WTC11 (cell line): ENCODE measurements at regions not wholly inside any gene's neighbourhood (a gene's known extent, or its start where the extent isn't known, plus 50 kb on each side); places are given as distances from the start of the nearest gene placed in this dataset.
"Not testable (repeated sequence)": the region's sequence is repeated elsewhere in the genome, so short reads cannot be mapped to it uniquely, and the experiment has no call there.

ENCODE experiments used
- ATAC-seq: fragments of 200-7000 bp; cut with Tn5 transposase; 2 replicates; pipeline ENCODE4 v1.10.0; 2021; ENCODE audit warnings: mild to moderate bottlenecking, moderate library complexity
- CTCF ChIA-PET: fragments of 300-600 bp; sonication (Branson Sonifier 250); formaldehyde crosslinking; loops from one replicate; lab custom pipeline; 2021; ENCODE audit warnings: antibody characterized with exemption; lab: Charles Lee
- POLR2A ChIA-PET: fragments of 350-600 bp; sonication (Branson Sonifier 250); formaldehyde crosslinking; loops from one replicate; lab custom pipeline; 2021; ENCODE audit warnings: antibody characterized with exemption; lab: Charles Lee
- DNase-seq: peaks from one replicate; pipeline ENCODE4 v3.0.0; 2021; ENCODE audit warnings: low spot score
- H3K27ac Mint-ChIP-seq: 2 replicates; pipeline ENCODE4 v1.8.0; 2021; ENCODE audit warnings: mixed read lengths
- H3K27me3 Mint-ChIP-seq: 2 replicates; pipeline ENCODE4 v1.8.0; 2021; ENCODE audit warnings: low read depth, mild to moderate bottlenecking, moderate library complexity, mixed read lengths
- H3K36me3 Mint-ChIP-seq: 2 replicates; pipeline ENCODE4 v1.8.0; 2021; ENCODE audit warnings: mixed read lengths
- H3K4me1 Mint-ChIP-seq: 2 replicates; pipeline ENCODE4 v1.8.0; 2022; ENCODE audit warnings: mixed read lengths
- H3K4me3 Mint-ChIP-seq: 2 replicates; pipeline ENCODE4 v1.8.0; 2021; ENCODE audit warnings: mild to moderate bottlenecking, moderate library complexity, mixed read lengths
- H3K9me3 Mint-ChIP-seq: 2 replicates; pipeline ENCODE4 v1.8.0; 2021; ENCODE audit warnings: mixed read lengths
- ELF4 ChIP-seq: sonication (generic); formaldehyde crosslinking; IDR thresholded peaks from 2 replicates; pipeline ENCODE4 v1.8.1; 2022; ENCODE audit warnings: low read depth, mild to moderate bottlenecking, moderate library complexity, missing genetic modification reagents
- FOXP1 ChIP-seq: sonication (generic); formaldehyde crosslinking; IDR thresholded peaks from 2 replicates; pipeline ENCODE4 v1.8.0; 2022; ENCODE audit warnings: missing genetic modification reagents, mild to moderate bottlenecking, moderate library complexity, borderline replicate concordance
- MXD4 ChIP-seq: fragments of 250-450 bp; sonication (Bioruptor Pico); IDR thresholded peaks from 2 replicates; pipeline ENCODE4 v1.8.0; 2021; ENCODE audit warnings: mild to moderate bottlenecking, moderate library complexity, borderline replicate concordance
- NFE2L1 ChIP-seq: sonication (generic); formaldehyde crosslinking; IDR thresholded peaks from 2 replicates; pipeline ENCODE4 v1.8.1; 2023; ENCODE audit warnings: missing genetic modification reagents
- NFYB ChIP-seq: sonication (generic); formaldehyde crosslinking; conservative IDR thresholded peaks from 2 replicates; pipeline ENCODE4 v1.8.0; 2022; ENCODE audit warnings: low read depth, missing genetic modification reagents
- OVOL2 ChIP-seq: fragments of 250-450 bp; sonication (Bioruptor Pico); IDR thresholded peaks from 2 replicates; pipeline ENCODE4 v1.9.0; 2021; ENCODE audit warnings: mild to moderate bottlenecking, borderline replicate concordance
- RORB ChIP-seq: fragments of 250-450 bp; sonication (Bioruptor Pico); IDR thresholded peaks from 2 replicates; pipeline ENCODE4 v1.9.0; 2021; ENCODE audit warnings: mild to moderate bottlenecking
- SMAD4 ChIP-seq: sonication (generic); formaldehyde crosslinking; IDR thresholded peaks from 2 replicates; pipeline ENCODE4 v1.8.0; 2022; ENCODE audit warnings: mild to moderate bottlenecking, missing genetic modification reagents
- ZNF263 ChIP-seq: sonication (generic); formaldehyde crosslinking; IDR thresholded peaks from 2 replicates; pipeline ENCODE4 v1.8.1; 2022; ENCODE audit warnings: low read depth, mild to moderate bottlenecking, moderate library complexity, missing genetic modification reagents
- ZNF317 ChIP-seq: sonication (generic); formaldehyde crosslinking; IDR thresholded peaks from 2 replicates; pipeline ENCODE4 v1.8.1; 2023; ENCODE audit warnings: low read depth, mild to moderate bottlenecking, moderate library complexity, missing genetic modification reagents, borderline replicate concordance
- ZNF416 ChIP-seq: fragments of 250-450 bp; sonication (Bioruptor Pico); IDR thresholded peaks from 2 replicates; pipeline ENCODE4 v1.9.0; 2021; ENCODE audit warnings: mild to moderate bottlenecking, inconsistent platforms
- ZNF671 ChIP-seq: fragments of 250-450 bp; sonication (Bioruptor Pico); IDR thresholded peaks from 2 replicates; pipeline ENCODE4 v1.8.0; 2021; ENCODE audit warnings: mild to moderate bottlenecking
- TF ChIP-seq, protein P1 (sequence below): sonication (generic); formaldehyde crosslinking; IDR thresholded peaks from 2 replicates; pipeline ENCODE4 v1.8.1; 2023; ENCODE audit warnings: mild to moderate bottlenecking, missing genetic modification reagents
- TF ChIP-seq, protein P2 (sequence below): fragments of 200-600 bp; IDR thresholded peaks from 2 replicates; pipeline ENCODE4 v1.8.0; 2022; ENCODE audit warnings: antibody characterized with exemption
- TF ChIP-seq, protein P3 (sequence below): sonication (generic); formaldehyde crosslinking; IDR thresholded peaks from 2 replicates; pipeline ENCODE4 v1.8.1; 2023; ENCODE audit warnings: mild to moderate bottlenecking, missing genetic modification reagents, moderate library complexity
- TF ChIP-seq, protein P4 (sequence below): sonication (generic); formaldehyde crosslinking; conservative IDR thresholded peaks from 2 replicates; pipeline ENCODE4 v1.8.1; 2022; ENCODE audit warnings: mild to moderate bottlenecking, missing genetic modification reagents

DNA sequence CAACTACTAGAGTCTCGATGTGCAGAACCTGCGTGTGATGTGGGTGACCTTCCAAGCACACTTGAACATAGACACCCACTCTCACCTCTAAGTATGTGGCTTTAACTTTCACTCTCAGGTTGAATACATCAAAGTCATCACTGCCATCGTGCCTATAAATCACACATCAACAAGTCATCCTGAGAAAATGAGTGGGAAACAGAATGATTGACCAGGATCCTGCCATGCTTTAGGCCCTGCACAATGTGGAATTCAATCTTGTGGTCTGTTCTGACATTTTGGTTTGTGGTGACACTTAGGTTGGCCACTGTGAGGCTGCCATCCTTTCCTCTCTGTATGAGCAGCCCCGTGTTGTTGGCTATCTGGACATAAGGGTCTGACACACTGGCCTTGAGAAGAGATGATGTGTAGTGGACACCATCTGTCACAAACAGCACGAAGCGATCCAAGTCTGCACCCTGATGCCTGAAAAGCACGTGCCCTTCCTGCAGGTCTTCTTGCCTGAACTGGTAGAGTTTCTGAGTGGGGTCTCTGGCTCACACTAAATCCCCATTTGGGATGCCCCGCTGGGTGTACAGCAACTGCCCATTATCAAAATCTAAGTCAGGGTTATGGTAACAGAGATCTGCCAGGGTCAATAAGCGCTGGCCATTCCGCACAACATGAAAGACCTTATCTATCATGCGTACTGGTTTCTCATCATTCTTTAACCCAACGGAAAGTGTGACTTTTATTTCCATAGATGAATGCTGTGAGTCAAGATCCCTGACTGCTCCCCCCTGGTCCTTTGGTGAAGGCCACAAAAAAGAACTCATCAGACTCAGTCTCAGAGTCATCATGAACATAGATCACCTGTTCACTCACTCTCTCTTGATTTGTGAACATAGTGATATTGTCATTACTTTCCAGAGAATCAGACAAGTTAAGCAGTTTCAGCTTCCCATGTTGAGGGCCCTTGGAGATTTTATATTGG is 116.6 kb downstream of the ESM1 start:
- POLR2A ChIA-PET, result no interaction called here
- CTCF ChIA-PET, result interaction anchor here (3.4 kb wide), 1 partner anchor 352 kb away, joined by 52 read pairs; the partner anchor contains the start of gene SNX18
- H3K4me3 Mint-ChIP-seq, result no peak overlapping the region
- no peak for TF ChIP-seq SMAD4
- no peak for TF ChIP-seq ZNF416 (CRISPR knock-in tag)
- TF ChIP-seq, protein P1, sequence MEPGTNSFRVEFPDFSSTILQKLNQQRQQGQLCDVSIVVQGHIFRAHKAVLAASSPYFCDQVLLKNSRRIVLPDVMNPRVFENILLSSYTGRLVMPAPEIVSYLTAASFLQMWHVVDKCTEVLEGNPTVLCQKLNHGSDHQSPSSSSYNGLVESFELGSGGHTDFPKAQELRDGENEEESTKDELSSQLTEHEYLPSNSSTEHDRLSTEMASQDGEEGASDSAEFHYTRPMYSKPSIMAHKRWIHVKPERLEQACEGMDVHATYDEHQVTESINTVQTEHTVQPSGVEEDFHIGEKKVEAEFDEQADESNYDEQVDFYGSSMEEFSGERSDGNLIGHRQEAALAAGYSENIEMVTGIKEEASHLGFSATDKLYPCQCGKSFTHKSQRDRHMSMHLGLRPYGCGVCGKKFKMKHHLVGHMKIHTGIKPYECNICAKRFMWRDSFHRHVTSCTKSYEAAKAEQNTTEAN (CRISPR knock-in tag), result no peak
- TF ChIP-seq, protein P2, sequence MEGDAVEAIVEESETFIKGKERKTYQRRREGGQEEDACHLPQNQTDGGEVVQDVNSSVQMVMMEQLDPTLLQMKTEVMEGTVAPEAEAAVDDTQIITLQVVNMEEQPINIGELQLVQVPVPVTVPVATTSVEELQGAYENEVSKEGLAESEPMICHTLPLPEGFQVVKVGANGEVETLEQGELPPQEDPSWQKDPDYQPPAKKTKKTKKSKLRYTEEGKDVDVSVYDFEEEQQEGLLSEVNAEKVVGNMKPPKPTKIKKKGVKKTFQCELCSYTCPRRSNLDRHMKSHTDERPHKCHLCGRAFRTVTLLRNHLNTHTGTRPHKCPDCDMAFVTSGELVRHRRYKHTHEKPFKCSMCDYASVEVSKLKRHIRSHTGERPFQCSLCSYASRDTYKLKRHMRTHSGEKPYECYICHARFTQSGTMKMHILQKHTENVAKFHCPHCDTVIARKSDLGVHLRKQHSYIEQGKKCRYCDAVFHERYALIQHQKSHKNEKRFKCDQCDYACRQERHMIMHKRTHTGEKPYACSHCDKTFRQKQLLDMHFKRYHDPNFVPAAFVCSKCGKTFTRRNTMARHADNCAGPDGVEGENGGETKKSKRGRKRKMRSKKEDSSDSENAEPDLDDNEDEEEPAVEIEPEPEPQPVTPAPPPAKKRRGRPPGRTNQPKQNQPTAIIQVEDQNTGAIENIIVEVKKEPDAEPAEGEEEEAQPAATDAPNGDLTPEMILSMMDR, result no peak
- no peak for TF ChIP-seq ELF4
- TF ChIP-seq FOXP1 (CRISPR knock-in tag), result no peak
- TF ChIP-seq ZNF263 (CRISPR knock-in tag), result no peak
- TF ChIP-seq, all 79 proteins: peak for 0
- ATAC-seq, result no peak
- Mint-ChIP-seq H3K27me3 (peaks cover 4% of the 10 kb centered on the region; the same call in 1 of the 2 replicates), H3K4me1 (peaks cover 10% of the 10 kb centered on the region), H3K36me3 (no peaks in the 10 kb centered on the region), H3K27ac (no peak overlapping the region), H3K9me3 (no peaks in the 10 kb centered on the region)
- DNase-seq, result no peak

DNA sequence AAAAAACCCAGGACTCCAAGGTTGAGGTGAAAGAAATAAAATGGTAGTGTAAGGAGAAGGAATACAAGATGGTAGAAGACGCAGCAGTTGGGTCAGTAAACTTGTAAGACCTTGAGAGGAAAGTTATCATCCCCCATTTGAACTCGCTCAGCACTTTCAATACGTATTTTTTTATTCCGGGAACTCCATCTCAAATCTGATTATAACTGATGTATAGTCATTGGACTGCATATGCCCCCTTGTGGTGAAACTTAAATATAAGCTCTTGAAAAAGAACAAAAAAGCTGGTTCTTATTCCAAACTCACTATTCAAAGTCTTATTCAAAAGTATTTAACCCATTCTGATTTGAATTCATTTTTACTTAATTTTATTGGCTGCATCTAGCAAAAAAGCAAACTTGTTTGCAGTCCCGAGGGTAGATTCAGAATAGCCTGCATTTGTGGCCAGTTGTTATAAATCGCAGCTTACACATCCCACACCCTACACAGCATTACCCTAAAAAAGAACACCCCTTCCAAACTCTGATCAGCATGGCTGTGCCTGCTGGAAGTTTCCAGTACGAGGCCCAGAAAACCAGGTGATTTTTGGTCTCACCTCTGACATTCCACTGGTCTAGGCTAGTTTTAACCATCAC is 118.0 kb downstream of the ESM1 start:
- Mint-ChIP-seq H3K36me3 (no peaks in the 10 kb centered on the region), H3K4me1 (peaks cover 4% of the 10 kb centered on the region), H3K27me3 (no peaks in the 10 kb centered on the region), H3K9me3 (no peaks in the 10 kb centered on the region), H3K4me3 (no peak overlapping the region), H3K27ac (no peak overlapping the region)
- CTCF ChIA-PET, result interaction anchor here (0.5 to 3.4 kb wide), 39 partner anchors 10 to 633 kb away, joined by 3 to 52 read pairs (median 4); partner anchors contain the start of genes GPX8 and SNX18
- no peak for DNase-seq
- TF ChIP-seq ZNF317, result no peak
- TF ChIP-seq, protein P2, result 0 out of 2 replicates have a peak, but pooled peaks have one; percentile 33
- POLR2A ChIA-PET, result no interaction called here
- ATAC-seq, result no peak

DNA sequence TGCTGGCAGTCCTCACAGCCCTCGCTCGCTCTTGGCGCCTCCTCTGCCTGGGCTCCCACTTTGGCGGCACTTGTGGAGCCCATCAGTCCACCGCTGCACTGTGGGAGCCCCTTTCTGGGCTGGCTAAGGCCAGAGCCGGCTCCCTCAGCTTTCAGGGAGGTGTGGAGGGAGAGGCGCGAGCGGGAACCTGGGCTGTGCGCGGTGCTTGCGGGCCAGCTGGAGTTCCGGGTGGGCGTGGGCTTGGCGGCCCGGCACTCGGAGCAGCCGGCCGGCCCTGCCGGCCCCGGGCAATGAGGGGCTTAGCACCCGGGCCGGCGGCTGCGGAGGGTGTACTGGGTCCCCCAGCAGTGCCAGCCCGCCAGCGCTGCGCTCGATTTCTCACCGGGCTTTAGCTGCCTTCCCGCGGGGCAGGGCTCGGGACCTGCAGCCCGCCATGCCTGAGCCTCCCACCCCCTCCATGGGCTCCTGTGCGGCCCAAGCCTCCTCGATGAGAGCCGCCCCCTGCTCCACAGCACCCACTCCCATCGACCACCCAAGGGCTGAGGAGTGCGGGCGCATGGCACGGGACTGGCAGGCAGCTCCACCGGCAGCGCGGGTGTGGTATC is 120.4 kb downstream of the ESM1 start:
- H3K4me1 Mint-ChIP-seq, ATAC-seq, H3K36me3 Mint-ChIP-seq, H3K27ac Mint-ChIP-seq, POLR2A ChIA-PET, H3K27me3 Mint-ChIP-seq, DNase-seq, H3K4me3 Mint-ChIP-seq, H3K9me3 Mint-ChIP-seq: not testable (repeated sequence)
- CTCF ChIA-PET, result interaction anchor here (0.8 to 3.4 kb wide), 3 partner anchors 8 to 348 kb away, joined by 3 to 52 read pairs (median 4); partner anchors contain the start of gene SNX18

DNA sequence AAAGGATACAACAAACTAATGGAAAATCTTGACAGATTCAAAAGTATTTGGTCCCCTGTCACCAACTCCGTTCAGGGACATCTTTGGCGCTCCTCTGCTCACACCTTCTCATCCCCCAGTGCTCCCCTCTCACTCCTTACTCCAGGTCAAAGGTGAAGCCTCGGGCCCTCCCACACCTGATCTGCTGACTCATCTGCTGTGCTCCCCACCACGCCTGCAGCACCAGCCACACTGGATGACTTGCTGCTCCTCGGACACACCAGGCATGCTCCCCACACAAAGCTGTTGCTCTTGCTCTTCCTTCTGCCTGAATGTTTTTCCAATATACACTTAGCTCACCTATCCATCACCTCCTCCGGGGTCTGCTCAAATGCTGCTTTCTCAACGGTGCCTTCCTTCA is 123.4 kb downstream of the ESM1 start:
- H3K4me1 Mint-ChIP-seq, result peaks cover 13% of the 10 kb centered on the region
- H3K4me3 Mint-ChIP-seq, result no peak overlapping the region
- ATAC-seq (no peak), DNase-seq (no peak)
- TF ChIP-seq, protein P3, sequence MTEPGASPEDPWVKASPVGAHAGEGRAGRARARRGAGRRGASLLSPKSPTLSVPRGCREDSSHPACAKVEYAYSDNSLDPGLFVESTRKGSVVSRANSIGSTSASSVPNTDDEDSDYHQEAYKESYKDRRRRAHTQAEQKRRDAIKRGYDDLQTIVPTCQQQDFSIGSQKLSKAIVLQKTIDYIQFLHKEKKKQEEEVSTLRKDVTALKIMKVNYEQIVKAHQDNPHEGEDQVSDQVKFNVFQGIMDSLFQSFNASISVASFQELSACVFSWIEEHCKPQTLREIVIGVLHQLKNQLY (CRISPR knock-in tag), result no peak
- no peak for TF ChIP-seq OVOL2 (CRISPR knock-in tag)
- TF ChIP-seq MXD4 (CRISPR knock-in tag), result no peak
- TF ChIP-seq NFE2L1, result peak; percentile 71
- TF ChIP-seq NFYB, result no peak
- no peak for TF ChIP-seq ZNF671 (CRISPR knock-in tag)
- no peak for TF ChIP-seq RORB (CRISPR knock-in tag)
- TF ChIP-seq, protein P4, sequence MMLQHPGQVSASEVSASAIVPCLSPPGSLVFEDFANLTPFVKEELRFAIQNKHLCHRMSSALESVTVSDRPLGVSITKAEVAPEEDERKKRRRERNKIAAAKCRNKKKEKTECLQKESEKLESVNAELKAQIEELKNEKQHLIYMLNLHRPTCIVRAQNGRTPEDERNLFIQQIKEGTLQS (CRISPR knock-in tag), result no peak
- H3K27me3 Mint-ChIP-seq, result peaks cover 4% of the 10 kb centered on the region; the same call in 1 of the 2 replicates
- H3K27ac Mint-ChIP-seq, result no peak overlapping the region
- ChIA-PET CTCF (interaction anchor here (1.2 to 1.3 kb wide), 2 partner anchors 298 to 345 kb away, joined by 3 to 5 read pairs; partner anchors contain the start of genes GPX8 and SNX18), POLR2A (no interaction called here)
- peaks cover 30% of the 10 kb centered on the region for H3K9me3 Mint-ChIP-seq
- peaks cover 12% of the 10 kb centered on the region for H3K36me3 Mint-ChIP-seq
